ENCODE measurements at regions not wholly inside any gene's neighbourhood (a gene's known extent, or its start where the extent isn't known, plus 50 kb on each side); places are given as distances from the start of the nearest gene placed in this dataset.

DNA sequence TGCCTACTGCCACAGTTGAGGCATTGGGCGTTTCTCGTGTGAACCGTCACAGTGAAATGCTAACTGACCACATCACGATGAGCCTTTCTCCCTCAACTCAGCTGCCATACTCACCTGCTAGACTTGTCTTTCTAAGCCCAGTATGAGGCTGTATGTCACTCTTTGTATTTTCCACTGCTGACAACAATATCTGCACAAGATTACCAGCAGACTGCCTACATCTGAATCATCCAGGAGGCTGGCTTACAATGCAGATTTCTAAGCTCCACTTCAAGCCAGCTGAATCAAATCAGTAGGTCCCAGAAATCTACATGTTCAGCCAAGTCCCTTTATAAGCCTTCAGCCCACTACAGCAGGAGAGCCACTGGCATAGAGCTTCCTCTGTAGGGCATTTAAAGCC is 355.0 kb upstream of the DUSP10 start:
- H3K9me2 ChIP-seq (replicated peaks; ENCODE audit: low read depth, low read length), result no peaks in the 10 kb centered on the region
- H2AFZ ChIP-seq (ENCODE audit: low read length), result no peak overlapping the region
- H3K79me2 ChIP-seq (ENCODE audit: insufficient read depth, low read length), result no peaks in the 10 kb centered on the region
- no peak overlapping the region for H3K4me3 ChIP-seq (ENCODE audit: low read length, poor library complexity, severe bottlenecking)
- no peaks in the 10 kb centered on the region for H3K9me3 ChIP-seq (ENCODE audit: insufficient read depth, low read depth, low read length)
- no peak overlapping the region for H3K9ac ChIP-seq (ENCODE audit: low read depth, low read length, poor library complexity, severe bottlenecking)
- no peaks in the 10 kb centered on the region for H4K20me1 ChIP-seq (ENCODE audit: insufficient read depth, low read length, poor library complexity, severe bottlenecking)
- TF ChIP-seq, protein P1, sequence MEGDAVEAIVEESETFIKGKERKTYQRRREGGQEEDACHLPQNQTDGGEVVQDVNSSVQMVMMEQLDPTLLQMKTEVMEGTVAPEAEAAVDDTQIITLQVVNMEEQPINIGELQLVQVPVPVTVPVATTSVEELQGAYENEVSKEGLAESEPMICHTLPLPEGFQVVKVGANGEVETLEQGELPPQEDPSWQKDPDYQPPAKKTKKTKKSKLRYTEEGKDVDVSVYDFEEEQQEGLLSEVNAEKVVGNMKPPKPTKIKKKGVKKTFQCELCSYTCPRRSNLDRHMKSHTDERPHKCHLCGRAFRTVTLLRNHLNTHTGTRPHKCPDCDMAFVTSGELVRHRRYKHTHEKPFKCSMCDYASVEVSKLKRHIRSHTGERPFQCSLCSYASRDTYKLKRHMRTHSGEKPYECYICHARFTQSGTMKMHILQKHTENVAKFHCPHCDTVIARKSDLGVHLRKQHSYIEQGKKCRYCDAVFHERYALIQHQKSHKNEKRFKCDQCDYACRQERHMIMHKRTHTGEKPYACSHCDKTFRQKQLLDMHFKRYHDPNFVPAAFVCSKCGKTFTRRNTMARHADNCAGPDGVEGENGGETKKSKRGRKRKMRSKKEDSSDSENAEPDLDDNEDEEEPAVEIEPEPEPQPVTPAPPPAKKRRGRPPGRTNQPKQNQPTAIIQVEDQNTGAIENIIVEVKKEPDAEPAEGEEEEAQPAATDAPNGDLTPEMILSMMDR (conservative IDR thresholded peaks at IDR 0.05; ENCODE audit: low read length), result no peak
- no peak for TF ChIP-seq EZH2phosphoT487 (IDR thresholded peaks at IDR 0.05; ENCODE audit: borderline replicate concordance)
- peaks cover 3% of the 10 kb centered on the region for H3K4me1 ChIP-seq (ENCODE audit: insufficient read depth, low read length, poor library complexity, severe bottlenecking)
- no peaks in the 10 kb centered on the region for H3F3A ChIP-seq (ENCODE audit: low read depth)
- H3K4me2 ChIP-seq (ENCODE audit: low read depth, low read length, poor library complexity, severe bottlenecking), result no peak overlapping the region
- H3K36me3 ChIP-seq (ENCODE audit: insufficient read depth, low read length), result no peaks in the 10 kb centered on the region
- no peaks in the 10 kb centered on the region for H3K27me3 ChIP-seq (ENCODE audit: insufficient read depth, low read length, poor library complexity, severe bottlenecking)

DNA sequence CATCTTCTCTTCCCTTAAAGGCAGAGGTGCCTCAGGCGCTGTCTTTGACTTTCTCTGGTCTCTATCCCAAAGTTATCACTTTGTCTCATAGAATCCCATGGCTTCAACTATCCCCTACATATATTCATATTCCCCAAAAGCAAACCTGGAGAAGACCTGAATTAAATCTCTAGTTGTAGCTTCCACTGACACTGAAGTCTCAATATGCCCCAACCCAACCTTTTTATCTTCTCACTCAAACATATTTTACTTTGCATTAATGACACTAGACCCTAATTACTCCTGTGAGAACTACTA is 354.5 kb upstream of the DUSP10 start:
- no peak overlapping the region for H3K4me3 ChIP-seq (ENCODE audit: low read length, poor library complexity, severe bottlenecking)
- no peak overlapping the region for H3K4me2 ChIP-seq (ENCODE audit: low read depth, low read length, poor library complexity, severe bottlenecking)
- H3K9ac ChIP-seq (ENCODE audit: low read depth, low read length, poor library complexity, severe bottlenecking), result no peak overlapping the region
- H2AFZ ChIP-seq (ENCODE audit: low read length), result no peak overlapping the region
- TF ChIP-seq EZH2phosphoT487 (IDR thresholded peaks at IDR 0.05; ENCODE audit: borderline replicate concordance), result no peak
- TF ChIP-seq, protein P1 (conservative IDR thresholded peaks at IDR 0.05; ENCODE audit: low read length), result peak; percentile 34; the same call in 1 of the 2 replicates
- no peaks in the 10 kb centered on the region for H3K36me3 ChIP-seq (ENCODE audit: insufficient read depth, low read length)
- H3K9me3 ChIP-seq (ENCODE audit: insufficient read depth, low read depth, low read length), result no peaks in the 10 kb centered on the region
- no peaks in the 10 kb centered on the region for H3K27me3 ChIP-seq (ENCODE audit: insufficient read depth, low read length, poor library complexity, severe bottlenecking)
- no peaks in the 10 kb centered on the region for H3K4me1 ChIP-seq (ENCODE audit: insufficient read depth, low read length, poor library complexity, severe bottlenecking)
- no peaks in the 10 kb centered on the region for H3F3A ChIP-seq (ENCODE audit: low read depth)
- H3K79me2 ChIP-seq (ENCODE audit: insufficient read depth, low read length), result no peaks in the 10 kb centered on the region
- no peaks in the 10 kb centered on the region for H4K20me1 ChIP-seq (ENCODE audit: insufficient read depth, low read length, poor library complexity, severe bottlenecking)
- H3K9me2 ChIP-seq (replicated peaks; ENCODE audit: low read depth, low read length), result no peaks in the 10 kb centered on the region

DNA sequence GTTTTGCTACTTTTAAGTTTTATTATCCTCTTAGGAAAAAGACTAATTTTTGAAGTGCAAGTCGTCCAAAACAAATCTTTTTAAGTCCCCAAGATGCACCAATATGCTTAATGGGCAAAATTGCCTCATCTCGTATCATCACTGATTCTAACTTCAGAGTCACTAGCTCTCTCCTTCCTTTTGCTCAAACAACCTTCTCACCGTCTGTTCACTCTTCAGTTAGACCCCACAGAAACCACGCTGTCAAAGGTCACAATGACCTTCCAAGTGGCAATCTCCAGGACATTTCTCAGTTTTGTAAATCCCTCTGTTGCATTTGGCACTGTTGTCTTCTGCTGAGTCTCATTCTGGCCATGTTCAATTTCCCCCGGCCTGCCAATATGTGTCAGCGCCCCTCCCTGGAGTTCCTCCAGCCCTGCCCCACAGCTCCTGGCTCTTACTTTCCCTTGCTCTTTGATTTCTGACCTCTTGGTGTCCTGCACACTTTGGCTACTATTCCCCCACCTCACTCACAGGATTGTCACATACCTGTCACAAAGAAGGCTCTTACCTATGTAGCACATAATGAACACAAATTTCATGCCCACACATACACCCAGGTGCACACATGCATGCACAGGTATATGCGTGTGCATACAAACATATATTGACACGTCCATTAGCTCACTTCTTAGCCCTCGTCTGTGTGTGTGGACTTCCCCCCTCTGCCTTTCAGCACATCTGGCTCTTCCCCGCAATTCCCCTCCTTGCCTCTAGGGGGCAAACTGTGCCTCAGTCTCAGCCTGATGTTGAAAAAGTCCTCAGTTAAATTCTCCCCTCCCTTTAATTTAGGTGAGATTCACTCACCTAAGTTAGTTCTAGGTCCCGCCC is 354.0 kb upstream of the DUSP10 start:
- Histone ChIP-seq H3F3A (ENCODE audit: low read depth) (no peaks in the 10 kb centered on the region), H3K9me2 (replicated peaks; ENCODE audit: low read depth, low read length) (no peaks in the 10 kb centered on the region), H2AFZ (ENCODE audit: low read length) (no peak overlapping the region), H4K20me1 (ENCODE audit: insufficient read depth, low read length, poor library complexity, severe bottlenecking) (no peaks in the 10 kb centered on the region), H3K27me3 (ENCODE audit: insufficient read depth, low read length, poor library complexity, severe bottlenecking) (no peaks in the 10 kb centered on the region), H3K4me1 (ENCODE audit: insufficient read depth, low read length, poor library complexity, severe bottlenecking) (no peaks in the 10 kb centered on the region), H3K36me3 (ENCODE audit: insufficient read depth, low read length) (no peaks in the 10 kb centered on the region), H3K9me3 (ENCODE audit: insufficient read depth, low read depth, low read length) (no peaks in the 10 kb centered on the region), H3K4me3 (ENCODE audit: low read length, poor library complexity, severe bottlenecking) (no peak overlapping the region), H3K79me2 (ENCODE audit: insufficient read depth, low read length) (no peaks in the 10 kb centered on the region), H3K4me2 (ENCODE audit: low read depth, low read length, poor library complexity, severe bottlenecking) (no peak overlapping the region), H3K9ac (ENCODE audit: low read depth, low read length, poor library complexity, severe bottlenecking) (no peak overlapping the region)
- TF ChIP-seq, protein P1 (conservative IDR thresholded peaks at IDR 0.05; ENCODE audit: low read length), result peak; percentile 98
- no peak for TF ChIP-seq EZH2phosphoT487 (IDR thresholded peaks at IDR 0.05; ENCODE audit: borderline replicate concordance)
